Effector memory CD8-positive, alpha-beta T cell (primary cell): ENCODE measurements at regions not wholly inside any gene's neighbourhood (a gene's known extent, or its start where the extent isn't known, plus 50 kb on each side); places are given as distances from the start of the nearest gene placed in this dataset.

ENCODE experiments used
- ATAC-seq: fragments of 150-1000 bp; cut with Tn5 transposase; replicated peaks from 2 replicates; pipeline ENCODE4 v1.10.0; 2021; ENCODE audit warnings: mild to moderate bottlenecking, moderate library complexity
- DNase-seq, 3 experiments: peaks; one replicate each; pipeline ENCODE4 v3.0.0; 2021
- H3K27ac Mint-ChIP-seq, 2 donors: one replicate each; pipeline ENCODE4 v1.8.0; 2022; ENCODE audit warnings: mild to moderate bottlenecking in 2 of 2, mixed read lengths in 2 of 2, moderate library complexity in 2 of 2
- H3K27me3 Mint-ChIP-seq, 2 donors: one replicate each; pipeline ENCODE4 v1.8.0; 2022; ENCODE audit warnings: mixed read lengths in 2 of 2
- H3K36me3 Mint-ChIP-seq: one replicate; pipeline ENCODE4 v1.8.0; 2022; ENCODE audit warnings: mild to moderate bottlenecking, moderate library complexity, mixed read lengths; ENCODE audit not compliant: insufficient read depth
- H3K4me1 Mint-ChIP-seq, 2 donors: one replicate each; pipeline ENCODE4 v1.8.0; 2022; ENCODE audit warnings: low read depth in 2 of 2, mixed read lengths in 2 of 2
- H3K4me3 Mint-ChIP-seq, 2 donors: one replicate each; pipeline ENCODE4 v1.8.0; 2022; ENCODE audit warnings: mild to moderate bottlenecking in 2 of 2, mixed read lengths in 2 of 2, moderate library complexity in 2 of 2
- H3K9me3 Mint-ChIP-seq, 2 donors: one replicate each; pipeline ENCODE4 v1.8.0; 2022; ENCODE audit warnings: mixed read lengths in 2 of 2

- peaks cover 20 to 44% of the 10 kb centered on the region in 2 donors for H3K4me1 Mint-ChIP-seq
- peaks cover 24% of the 10 kb centered on the region for H3K36me3 Mint-ChIP-seq
- H3K27me3 Mint-ChIP-seq: no peaks in the 10 kb centered on the region
- no peak overlapping the region for H3K27ac Mint-ChIP-seq
- H3K9me3 Mint-ChIP-seq: no peaks in the 10 kb centered on the region
- no peak overlapping the region for H3K4me3 Mint-ChIP-seq
- ATAC-seq: no peak
- DNase-seq: no peak
Measured at GRCh38 chr13:73781384-73781783, 352.8 kb downstream of the KLF12 start.

DNA sequence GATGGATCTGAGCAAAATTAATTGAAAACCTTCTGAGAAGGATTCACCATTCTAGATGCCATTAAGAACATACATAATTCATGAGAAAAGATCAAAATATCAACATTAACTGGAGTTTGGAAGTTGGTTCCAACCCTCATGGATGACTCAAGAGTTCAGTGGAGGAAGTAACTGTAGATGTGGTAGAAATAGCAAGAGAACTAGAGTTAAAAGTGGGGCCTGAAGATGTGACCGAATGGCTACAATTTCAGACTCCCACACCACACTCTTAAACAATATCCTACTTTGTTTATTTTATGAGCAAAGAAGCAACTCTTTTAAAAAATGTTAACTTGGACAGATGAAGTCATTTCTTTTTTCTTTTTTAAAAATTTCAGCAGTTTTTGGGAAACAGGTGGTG, 354.3 kb downstream of the KLF12 start:
- DNase-seq: no peak
- Mint-ChIP-seq H3K4me3 (no peak overlapping the region), H3K9me3 (no peaks in the 10 kb centered on the region), H3K27me3 (no peaks in the 10 kb centered on the region), H3K4me1 (peaks cover 16 to 33% of the 10 kb centered on the region in 2 donors), H3K27ac (peak overlapping the region in 1 of 2 donors; percentile 66), H3K36me3 (peaks cover 17% of the 10 kb centered on the region)
- no peak for ATAC-seq

- no peak for DNase-seq
- no peak for ATAC-seq
- Mint-ChIP-seq H3K9me3 (no peaks in the 10 kb centered on the region), H3K36me3 (peaks cover 17% of the 10 kb centered on the region), H3K4me3 (no peak overlapping the region), H3K27ac (peak overlapping the region in 1 of 2 donors; percentile 57), H3K4me1 (peaks cover 16 to 27% of the 10 kb centered on the region in 2 donors), H3K27me3 (no peaks in the 10 kb centered on the region)
Measured at GRCh38 chr13:73778242-73778864, 355.9 kb downstream of the KLF12 start.

GRCh38 chr13:73777134-73777533, 357.1 kb downstream of the KLF12 start:
- ATAC-seq (no peak), DNase-seq (no peak)
- H3K27me3 Mint-ChIP-seq: no peaks in the 10 kb centered on the region
- H3K4me1 Mint-ChIP-seq: peaks cover 10 to 25% of the 10 kb centered on the region in 2 donors
- no peak overlapping the region for H3K4me3 Mint-ChIP-seq
- H3K27ac Mint-ChIP-seq: peak overlapping the region in 1 of 2 donors; percentile 57
- no peaks in the 10 kb centered on the region for H3K9me3 Mint-ChIP-seq
- peaks cover 13% of the 10 kb centered on the region for H3K36me3 Mint-ChIP-seq

GRCh38 chr13:73776151-73776785, 357.9 kb downstream of the KLF12 start:
- Mint-ChIP-seq H3K4me1 (peaks cover 10 to 23% of the 10 kb centered on the region in 2 donors), H3K4me3 (no peak overlapping the region), H3K27me3 (no peaks in the 10 kb centered on the region), H3K9me3 (no peaks in the 10 kb centered on the region), H3K36me3 (peaks cover 13% of the 10 kb centered on the region), H3K27ac (no peak overlapping the region)
- no peak for DNase-seq
- no peak for ATAC-seq

DNA sequence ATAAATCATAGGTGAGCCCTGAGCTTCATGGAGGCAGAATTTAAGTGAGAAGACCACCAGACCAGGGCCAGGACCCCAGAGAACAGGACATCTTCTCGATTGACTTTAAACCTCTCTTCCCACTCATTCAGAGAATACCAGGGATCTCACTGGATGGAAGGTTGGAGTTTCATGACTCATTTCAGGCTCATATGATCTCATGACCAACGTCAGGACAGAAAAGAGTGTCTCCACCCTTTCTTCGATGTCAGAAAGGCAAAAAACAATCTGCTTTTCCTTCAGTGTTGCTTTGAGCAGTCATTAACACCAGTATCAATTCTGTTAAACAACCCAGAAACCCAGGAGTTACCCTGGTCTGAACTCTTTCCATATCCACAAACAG, 361.0 kb downstream of the KLF12 start:
- Mint-ChIP-seq H3K27ac (peak overlapping the region; percentile 20 to 91), H3K36me3 (peaks cover 4% of the 10 kb centered on the region), H3K9me3 (no peaks in the 10 kb centered on the region), H3K4me1 (peaks cover 18 to 35% of the 10 kb centered on the region in 2 donors), H3K27me3 (no peaks in the 10 kb centered on the region), H3K4me3 (no peak overlapping the region)
- ATAC-seq (no peak), DNase-seq (no peak)

DNA sequence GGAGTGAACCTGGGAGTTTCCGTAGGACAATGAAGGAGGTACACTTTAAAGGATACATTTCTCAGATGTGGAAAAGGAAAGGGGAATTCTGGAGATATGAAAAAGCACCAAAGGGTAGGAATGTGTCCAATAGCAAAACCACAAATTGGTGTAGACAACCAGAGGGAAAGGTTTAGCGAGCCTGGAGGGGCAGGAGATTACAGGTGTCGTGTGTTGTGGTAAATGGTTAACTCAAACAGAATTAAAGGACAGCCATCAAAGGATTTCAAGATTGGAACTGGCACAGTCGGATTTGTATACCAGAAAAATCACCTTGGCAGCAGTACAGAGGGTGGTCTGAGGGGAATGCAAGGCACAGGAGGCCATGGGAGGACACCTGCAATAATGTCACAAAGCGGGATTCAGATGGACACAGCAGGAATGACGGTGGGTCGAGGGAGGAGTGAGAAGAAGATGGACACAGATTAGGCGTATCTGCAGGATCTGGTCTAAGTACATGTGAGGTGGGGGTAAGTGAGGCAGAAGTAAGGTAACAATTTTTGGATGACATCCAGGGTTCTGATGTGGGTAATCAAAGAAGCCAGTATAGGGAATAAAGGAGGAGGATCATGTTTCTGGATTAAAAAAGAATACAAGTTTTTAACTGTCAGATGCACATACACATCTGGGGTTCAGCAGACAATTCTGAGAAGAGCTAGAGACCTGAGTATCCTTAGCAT, 361.6 kb downstream of the KLF12 start:
- no peaks in the 10 kb centered on the region for H3K9me3 Mint-ChIP-seq
- peak overlapping the region; percentile 33 to 91 for H3K27ac Mint-ChIP-seq
- peak overlapping the region in 1 of 2 donors; percentile 25 for H3K4me3 Mint-ChIP-seq
- no peaks in the 10 kb centered on the region for H3K27me3 Mint-ChIP-seq
- DNase-seq (no peak), ATAC-seq (no peak)
- H3K36me3 Mint-ChIP-seq: peaks cover 4% of the 10 kb centered on the region
- H3K4me1 Mint-ChIP-seq: peaks cover 24 to 41% of the 10 kb centered on the region in 2 donors

- Mint-ChIP-seq H3K4me1 (peaks cover 37 to 60% of the 10 kb centered on the region in 2 donors), H3K36me3 (peaks cover 18% of the 10 kb centered on the region), H3K9me3 (no peaks in the 10 kb centered on the region), H3K4me3 (peak overlapping the region in 1 of 2 donors; percentile 44), H3K27ac (peak overlapping the region; percentile 96 to 98), H3K27me3 (no peaks in the 10 kb centered on the region)
- DNase-seq (peak; percentile 8 to 27 (median 17)), ATAC-seq (no peak)
Measured at GRCh38 chr13:73767747-73768315, 366.4 kb downstream of the KLF12 start.

DNA sequence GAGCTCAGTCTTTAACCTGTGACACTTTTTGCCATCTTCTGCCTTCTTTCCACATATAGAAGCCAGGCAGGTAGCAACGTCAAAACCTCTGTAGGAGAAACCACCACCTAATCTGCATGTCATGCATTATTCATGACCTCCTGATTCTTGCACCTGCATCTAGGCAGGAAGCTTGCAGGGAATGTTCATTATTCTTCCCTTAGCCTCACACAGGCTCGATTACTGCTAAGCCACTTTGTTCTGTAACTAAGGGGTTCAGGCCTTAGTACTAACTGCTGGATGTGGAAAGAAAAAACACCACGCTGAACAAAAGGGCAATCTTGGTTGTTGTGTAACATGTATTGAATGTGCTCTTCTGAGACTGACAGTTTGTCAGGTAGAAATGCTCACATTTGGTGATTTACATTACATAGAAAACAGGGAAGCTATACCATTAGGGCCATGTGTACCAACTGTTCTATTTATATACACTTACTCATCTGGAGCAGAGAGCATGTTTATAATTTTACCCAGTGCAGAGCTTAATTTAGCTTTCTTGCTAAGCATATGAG, 366.9 kb downstream of the KLF12 start:
- no peaks in the 10 kb centered on the region for H3K9me3 Mint-ChIP-seq
- H3K4me3 Mint-ChIP-seq: peak overlapping the region; percentile 10 to 44
- no peaks in the 10 kb centered on the region for H3K27me3 Mint-ChIP-seq
- ATAC-seq (no peak), DNase-seq (no peak)
- H3K36me3 Mint-ChIP-seq: peaks cover 22% of the 10 kb centered on the region
- H3K27ac Mint-ChIP-seq: peak overlapping the region; percentile 96 to 98
- H3K4me1 Mint-ChIP-seq: peaks cover 37 to 56% of the 10 kb centered on the region in 2 donors

DNA sequence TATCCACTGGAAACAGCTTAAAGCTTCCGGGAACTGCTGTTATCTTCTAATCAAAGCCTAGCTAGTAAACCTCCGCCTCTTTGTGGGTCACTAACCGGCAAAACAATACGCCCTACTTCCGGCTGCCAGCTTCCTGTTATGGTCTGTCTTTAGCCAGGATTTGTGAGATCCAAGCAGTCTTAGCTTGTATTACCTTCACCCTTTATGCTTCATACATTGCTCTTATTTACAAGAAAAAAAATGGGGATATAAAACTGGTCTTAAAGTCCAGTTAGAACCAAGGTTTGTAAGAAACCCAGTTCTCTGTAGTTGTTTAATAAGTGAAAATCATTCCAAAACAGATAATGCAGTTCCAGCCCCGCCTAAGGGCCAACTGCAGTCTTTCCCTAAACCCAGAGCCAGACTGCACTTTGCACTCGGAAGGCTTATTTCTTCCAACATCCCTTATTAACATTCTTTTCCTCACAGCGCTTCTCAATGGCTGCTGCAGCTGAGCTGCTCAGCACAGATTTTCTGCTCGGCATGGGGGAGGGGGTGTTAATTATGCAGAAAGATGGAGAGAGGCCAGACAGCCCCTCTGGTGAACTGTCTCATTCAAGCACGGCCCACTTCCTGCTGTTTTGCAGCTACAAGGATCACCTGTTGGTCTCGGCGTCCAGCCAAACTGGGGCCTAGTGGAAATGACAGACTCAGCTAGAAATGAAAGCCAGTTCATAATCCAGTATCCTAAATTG, 368.4 kb downstream of the KLF12 start:
- H3K4me3 Mint-ChIP-seq: peak overlapping the region; percentile 81 to 83
- no peaks in the 10 kb centered on the region for H3K27me3 Mint-ChIP-seq
- peaks cover 24% of the 10 kb centered on the region for H3K36me3 Mint-ChIP-seq
- H3K9me3 Mint-ChIP-seq: no peaks in the 10 kb centered on the region
- DNase-seq (peak; percentile 72 to 77 (median 76)), ATAC-seq (peak; percentile 92)
- H3K27ac Mint-ChIP-seq: peak overlapping the region; percentile 96 to 98
- H3K4me1 Mint-ChIP-seq: peaks cover 40 to 66% of the 10 kb centered on the region in 2 donors

DNA sequence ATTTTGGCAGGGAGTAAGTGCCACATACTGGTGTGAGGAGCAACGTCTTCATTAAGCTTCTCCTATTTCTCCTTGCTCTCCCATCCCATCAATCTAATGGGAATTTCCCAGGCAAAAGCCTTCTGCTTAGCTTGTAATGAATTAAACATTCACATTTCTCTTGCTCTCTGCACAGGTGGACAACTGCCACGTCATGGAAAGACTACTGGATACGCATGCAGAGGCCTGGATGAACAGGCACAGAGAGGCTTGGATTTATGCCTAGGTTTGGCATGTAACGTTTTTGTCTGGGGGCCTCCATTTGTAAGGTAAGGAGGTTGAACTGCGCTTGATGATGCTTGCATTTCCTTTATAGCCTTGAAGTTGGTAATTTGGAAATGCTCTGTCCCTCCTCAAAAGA, 374.8 kb downstream of the KLF12 start:
- no peak for ATAC-seq
- H3K9me3 Mint-ChIP-seq: no peaks in the 10 kb centered on the region
- H3K27me3 Mint-ChIP-seq: no peaks in the 10 kb centered on the region
- H3K27ac Mint-ChIP-seq: peak overlapping the region in 1 of 2 donors; percentile 86
- H3K4me3 Mint-ChIP-seq: no peak overlapping the region
- peaks cover 20 to 41% of the 10 kb centered on the region in 2 donors for H3K4me1 Mint-ChIP-seq
- no peak for DNase-seq
- peaks cover 21% of the 10 kb centered on the region for H3K36me3 Mint-ChIP-seq

GRCh38 chr13:73757481-73758233, 376.5 kb downstream of the KLF12 start:
- Mint-ChIP-seq H3K27ac (peak overlapping the region; percentile 86 to 91), H3K4me3 (no peak overlapping the region), H3K36me3 (peaks cover 20% of the 10 kb centered on the region), H3K9me3 (no peaks in the 10 kb centered on the region), H3K4me1 (peaks cover 23 to 45% of the 10 kb centered on the region in 2 donors), H3K27me3 (no peaks in the 10 kb centered on the region)
- no peak for DNase-seq
- ATAC-seq: no peak
